ENCODE measurements at regions not wholly inside any gene's neighbourhood (a gene's known extent, or its start where the extent isn't known, plus 50 kb on each side); places are given as distances from the start of the nearest gene placed in this dataset.

- TF ChIP-seq CTCF (IDR thresholded peaks at IDR 0.05 in 8 of 11, conservative IDR thresholded peaks at IDR 0.05 in 3 of 11) (no peak), POLR2AphosphoS5 (IDR thresholded peaks at IDR 0.05) (no peak)
Observed at GRCh38 chr7:85471740-85472139, 284.9 kb upstream of the SEMA3D start.

Measured in spleen (tissue), 7 donors.